ENCODE measurements at regions not wholly inside any gene's neighbourhood (a gene's known extent, or its start where the extent isn't known, plus 50 kb on each side); places are given as distances from the start of the nearest gene placed in this dataset.
A peak's percentile ranks its signal among the peaks of the same experiment; 100 is the strongest.
"Not testable (repeated sequence)": the region's sequence is repeated elsewhere in the genome, so short reads cannot be mapped to it uniquely, and the experiment has no call there.

DNA sequence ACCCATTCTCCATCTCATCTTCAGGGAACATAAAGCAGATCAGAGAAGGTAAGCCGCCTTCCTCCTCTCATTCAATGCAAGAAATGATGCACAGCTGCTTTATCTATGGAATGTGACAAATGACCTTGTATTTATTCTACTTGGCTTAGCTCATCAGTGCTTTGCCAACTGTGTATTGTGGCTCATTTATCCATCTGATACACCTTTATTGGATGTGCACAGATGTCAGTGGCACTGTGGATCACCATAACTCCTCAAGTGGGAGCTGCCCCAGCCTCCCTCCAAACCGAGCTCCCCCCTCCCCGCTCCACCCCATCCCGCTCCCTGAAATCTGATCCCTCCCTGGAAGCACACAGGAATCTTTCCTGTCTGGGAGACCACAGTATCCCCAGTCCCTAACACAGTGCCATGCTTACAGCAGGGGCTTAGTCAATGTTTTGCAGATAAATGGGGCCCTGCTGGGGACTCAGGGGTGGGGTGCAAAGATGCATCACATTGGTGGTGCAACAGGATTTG is 156.0 kb upstream of the RAB4A start:
- DNase-seq (ENCODE audit: low spot score): no peak

DNA sequence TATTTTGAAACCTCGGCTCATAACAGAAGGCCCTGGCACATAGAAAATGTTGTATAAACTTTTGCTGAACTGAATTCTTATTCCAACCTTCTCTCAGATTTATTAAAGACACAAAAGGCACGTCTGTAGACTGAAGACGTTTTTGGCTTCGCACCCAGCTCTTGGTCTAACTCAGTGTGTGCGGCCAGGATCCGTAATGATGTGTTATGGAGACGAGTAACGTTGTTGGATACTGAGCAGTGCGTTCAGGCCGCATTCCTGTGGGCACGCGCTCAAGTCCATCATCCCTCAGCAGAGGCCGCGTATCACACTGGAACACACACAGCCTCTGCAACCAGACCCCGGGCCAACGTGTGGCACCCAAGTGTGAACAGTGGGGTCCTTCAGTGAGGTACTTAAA is 154.8 kb upstream of the RAB4A start:
- DNase-seq (ENCODE audit: low spot score): no peak

DNA sequence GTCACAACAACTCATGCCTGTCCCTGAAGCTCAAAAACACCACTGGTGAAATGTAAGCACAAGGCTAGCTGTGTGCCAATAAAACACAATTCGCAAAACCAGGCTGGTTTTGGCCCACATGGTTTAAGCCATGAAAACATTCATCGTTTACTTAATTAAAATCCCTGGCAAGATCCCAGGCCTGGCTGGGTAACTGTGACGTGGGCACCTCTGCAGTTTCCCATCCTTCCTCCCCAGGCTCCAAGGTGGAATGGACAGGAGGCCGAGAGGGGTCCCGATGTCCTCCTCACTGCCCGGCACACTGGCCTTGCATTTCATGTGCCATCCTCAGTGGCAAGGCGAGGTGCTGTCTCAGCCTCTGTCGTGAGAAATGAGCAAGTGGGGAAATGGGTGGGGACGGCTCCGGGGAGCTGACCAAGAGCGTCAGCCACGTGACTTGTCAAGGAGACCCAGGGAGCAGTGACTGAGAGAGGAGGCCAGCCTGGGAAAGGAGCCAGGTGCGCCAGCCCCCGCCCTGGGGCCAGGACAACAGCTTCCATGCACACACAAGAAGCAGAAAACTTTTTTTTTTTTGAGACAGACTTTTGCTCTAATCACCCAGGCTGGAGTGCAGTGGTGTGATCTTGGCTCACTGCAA is 153.1 kb upstream of the RAB4A start:
- no peak for DNase-seq (ENCODE audit: low spot score)

DNA sequence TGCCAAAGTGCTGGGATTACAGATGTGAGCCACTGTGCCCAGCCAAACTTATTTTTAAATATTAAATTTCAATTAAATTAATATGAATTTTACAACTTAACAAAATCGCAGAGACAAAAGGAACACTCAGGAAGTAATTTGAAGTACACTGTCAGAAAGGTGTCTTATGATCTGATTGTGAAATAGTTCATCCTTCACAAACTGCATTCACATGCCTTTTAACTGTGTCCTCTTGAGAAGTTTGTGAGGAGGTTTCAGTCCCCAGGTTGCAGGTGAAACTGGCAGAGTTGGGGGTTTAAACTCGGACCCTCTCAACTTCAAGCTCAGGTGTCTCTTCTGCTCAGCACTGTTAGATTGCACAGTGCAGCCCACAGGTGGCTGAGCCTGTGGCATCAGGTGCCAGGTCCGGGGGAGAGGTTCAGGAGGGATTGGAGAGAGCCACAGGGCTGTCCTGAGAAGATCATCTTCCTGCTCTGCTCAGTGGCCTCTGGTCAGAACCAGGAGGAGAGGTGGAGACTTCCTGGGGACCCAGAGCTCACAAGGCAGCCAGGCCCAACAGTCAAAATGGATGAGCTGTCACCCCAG is 152.3 kb upstream of the RAB4A start:
- no peak for DNase-seq (ENCODE audit: low spot score)

DNA sequence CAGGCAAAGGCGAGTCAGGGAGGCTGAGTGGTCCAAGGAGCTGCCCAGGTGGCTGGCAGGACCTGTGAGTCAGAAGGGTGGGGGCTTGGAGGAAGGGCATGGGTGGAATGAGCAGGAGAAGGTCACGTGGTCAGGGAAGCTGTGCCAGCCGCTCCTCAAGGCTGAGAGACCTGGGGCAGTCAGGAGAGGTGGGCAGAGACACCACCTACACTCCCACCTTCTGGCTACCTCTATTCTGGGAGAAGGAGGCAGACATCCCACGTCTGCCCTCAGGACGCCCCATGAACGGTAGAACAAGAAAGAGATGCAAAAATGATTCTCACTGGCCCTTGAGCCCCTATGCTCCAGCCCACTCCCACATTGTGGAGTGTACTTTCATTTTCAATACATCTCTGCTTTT is 151.8 kb upstream of the RAB4A start:
- DNase-seq (ENCODE audit: low spot score): no peak

DNA sequence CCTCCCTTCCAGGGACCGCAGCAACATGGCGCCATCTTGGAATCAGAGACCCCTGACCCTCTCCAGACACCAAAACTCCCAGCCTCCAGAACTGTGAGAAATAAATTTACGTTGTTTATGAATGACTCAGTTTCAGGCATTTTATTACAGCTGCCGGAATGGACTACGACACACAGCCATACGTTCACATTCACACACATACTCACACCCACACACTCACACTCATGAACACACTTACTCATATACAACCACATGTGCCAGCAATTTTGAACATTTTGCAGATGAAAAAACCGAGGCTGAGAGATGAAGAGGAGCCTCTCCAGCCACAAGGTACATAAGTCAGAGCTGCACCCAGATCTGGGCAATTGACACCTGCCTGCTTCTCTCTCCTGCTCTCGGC is 151.0 kb upstream of the RAB4A start:
- no peak for DNase-seq (ENCODE audit: low spot score)

DNA sequence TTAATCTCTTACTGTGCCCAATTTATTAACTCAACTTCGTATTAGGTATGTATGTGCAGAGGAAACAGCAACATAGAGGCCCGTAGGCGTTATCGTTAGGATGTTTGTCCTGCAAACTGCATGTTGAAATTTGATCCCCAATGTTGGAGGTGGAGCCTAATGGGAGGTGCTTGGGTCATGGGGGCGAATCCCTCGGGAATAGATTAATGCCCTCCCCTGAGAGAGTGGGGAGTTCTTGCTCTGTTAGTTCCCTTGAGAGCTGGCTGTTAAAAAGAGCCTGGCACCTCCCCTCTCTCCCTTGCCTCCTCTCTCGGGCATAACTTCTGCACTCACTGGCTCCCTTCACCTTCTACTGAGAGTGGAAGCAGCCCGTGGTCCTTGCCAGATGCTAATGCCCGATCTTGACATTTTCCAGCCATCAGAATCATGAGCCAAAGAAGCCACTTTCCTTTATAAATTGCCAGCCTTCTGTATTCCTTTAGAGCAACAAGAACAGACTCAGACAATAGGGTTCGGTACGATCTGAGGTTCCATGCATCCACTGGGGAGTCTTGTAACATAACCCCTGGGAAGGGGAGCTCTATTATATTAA is 149.0 kb upstream of the RAB4A start:
- DNase-seq (ENCODE audit: low spot score): no peak

DNA sequence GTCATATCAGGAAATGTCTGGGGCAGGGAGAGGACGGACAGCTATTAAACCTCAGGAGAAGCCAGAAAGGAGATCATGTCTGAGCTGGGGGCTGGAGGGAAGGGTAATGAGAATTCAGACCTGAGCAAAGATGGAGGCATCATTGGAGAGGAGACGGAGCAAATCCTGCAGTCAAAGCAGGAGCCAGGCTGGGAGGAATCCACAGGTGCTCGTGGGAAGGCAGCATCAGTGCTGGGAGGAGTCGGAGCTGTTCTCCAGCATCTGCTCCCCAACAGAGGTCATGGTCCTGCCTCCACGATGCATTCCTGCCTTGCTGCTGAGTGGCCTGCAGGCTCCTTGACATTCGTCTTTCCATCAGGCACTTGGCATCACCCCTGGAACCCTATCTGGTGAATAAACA is 148.3 kb upstream of the RAB4A start:
- no peak for DNase-seq (ENCODE audit: low spot score)

DNA sequence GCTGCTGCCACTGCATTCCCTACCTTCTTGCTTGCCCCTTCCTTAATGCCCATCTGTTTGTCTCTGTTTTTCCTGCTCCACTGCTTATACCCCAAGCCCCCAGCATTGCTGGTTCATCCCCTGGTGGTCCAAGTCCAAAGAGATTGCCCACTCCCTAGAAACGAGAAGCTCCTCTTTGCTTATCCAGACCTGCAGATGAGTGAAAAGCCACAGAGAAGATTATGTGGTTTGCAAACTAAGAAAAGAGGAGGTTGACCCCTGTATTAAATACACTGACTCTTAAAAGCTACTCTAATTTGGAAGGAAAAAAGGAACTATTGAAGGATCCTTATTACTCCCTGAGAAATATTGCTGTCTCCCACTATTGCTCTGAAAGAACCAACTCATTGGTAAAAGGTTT is 146.8 kb upstream of the RAB4A start:
- DNase-seq (ENCODE audit: low spot score): no peak

DNA sequence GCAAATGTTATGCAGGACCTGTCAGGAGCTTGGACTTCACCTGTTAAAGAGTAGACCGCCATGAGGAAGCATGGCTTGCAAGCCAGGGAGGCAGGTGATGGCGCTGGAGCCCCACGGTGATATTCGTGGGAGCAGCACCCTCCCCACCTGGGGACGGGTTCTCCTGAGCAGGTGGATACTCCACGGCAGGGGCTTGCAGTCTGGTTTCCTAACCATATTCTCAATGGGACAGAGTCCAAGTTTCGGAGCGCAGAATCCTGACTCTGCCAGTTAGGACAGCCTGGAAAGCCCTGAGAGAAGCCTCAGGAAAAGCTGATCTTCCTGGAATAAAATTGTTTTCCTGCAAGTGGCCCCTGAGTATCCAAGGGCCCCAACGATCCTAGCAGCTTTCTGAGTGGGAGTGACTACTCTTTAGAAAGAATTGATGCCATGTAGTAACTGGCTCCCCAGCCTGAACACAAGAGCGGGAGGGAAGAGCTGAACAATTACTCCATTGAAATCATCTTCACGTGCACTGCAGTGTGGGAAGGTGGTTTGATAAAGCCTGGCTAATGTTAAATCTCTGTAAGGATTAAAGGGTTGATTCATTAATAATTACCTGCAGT is 146.3 kb upstream of the RAB4A start:
- DNase-seq (ENCODE audit: low spot score): no peak

DNA sequence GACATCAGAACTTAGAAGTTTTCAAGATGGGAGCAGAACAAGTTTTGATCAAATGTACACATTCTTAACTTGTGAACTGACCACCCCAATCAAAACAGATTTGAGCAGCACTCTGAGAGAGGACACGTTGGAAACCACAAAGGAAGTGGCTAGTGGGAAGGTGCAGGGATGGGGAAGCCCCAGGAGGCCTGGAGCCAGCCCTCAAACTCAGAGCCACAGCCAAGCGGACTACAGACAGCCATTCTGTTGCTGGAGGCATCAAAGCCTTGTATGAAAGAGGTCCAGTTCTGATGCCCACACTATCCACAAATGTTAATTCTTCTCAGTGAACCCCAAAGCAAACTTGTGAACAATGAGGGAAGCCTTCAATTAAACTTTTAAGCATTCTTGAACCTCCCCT is 143.6 kb upstream of the RAB4A start:
- peak; percentile 14 for DNase-seq (ENCODE audit: low spot score)

DNA sequence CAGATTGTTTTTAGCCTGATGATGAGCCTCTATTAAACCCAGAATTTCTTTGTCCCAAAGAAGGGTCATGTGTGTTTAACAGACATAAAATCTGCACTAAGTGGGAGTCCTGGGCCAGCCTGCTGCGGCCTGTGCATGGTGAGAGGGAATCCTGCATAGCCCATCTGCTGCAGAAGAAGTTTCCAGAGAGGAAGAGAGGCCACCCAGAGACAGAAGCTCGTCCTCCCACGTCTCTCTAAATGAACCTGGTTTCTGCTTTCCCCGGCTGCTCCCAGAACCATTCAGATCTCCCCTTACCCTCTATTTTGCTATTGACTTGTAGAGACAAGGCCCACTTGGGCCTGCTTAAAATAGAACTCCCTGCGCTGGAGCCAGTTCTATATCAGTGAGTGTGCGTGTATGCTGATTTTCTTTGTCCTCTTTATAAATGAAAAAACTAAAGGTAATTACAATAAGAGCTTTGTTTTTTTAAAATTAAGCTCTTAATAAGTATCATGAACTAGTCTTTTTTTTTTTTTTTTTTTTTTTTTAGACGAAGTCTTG is 142.8 kb upstream of the RAB4A start:
- no peak for DNase-seq (ENCODE audit: low spot score)

DNA sequence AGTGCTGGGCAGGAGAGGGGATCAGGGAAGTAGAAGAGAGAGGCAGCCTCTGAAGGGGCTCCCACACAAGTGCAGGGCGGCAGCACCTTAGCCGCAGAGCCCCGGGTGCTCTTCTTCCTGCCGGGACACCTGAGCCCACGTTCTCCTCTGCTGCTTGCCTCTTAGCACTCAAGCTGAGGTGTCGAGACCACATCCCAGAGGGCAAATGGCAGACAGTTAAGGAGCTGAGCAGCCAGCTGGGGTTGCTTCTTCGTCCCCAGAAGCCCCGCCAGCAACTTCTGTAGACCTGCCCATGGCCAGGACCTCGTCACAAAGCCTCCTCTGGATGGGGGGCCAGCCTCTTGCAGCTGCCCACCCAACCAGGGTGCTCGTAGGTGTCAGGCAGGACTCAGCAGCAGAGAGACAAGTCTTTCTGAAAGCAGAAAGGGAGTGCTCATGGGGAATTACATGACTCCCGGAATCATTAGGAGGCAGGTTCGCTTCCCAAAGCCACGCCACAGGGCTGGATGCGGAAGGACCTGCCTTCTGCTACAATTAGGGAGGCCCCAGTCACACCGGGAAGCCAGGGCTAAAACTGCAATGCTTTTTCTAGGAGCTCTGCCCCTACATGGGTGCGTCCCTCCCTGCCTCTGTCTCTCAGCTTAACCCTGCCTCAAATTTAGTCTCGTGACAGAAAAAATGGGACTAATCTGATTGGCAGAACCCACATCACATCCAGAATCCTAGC is 141.4 kb upstream of the RAB4A start:
- peak; percentile 31 for DNase-seq (ENCODE audit: low spot score)

DNA sequence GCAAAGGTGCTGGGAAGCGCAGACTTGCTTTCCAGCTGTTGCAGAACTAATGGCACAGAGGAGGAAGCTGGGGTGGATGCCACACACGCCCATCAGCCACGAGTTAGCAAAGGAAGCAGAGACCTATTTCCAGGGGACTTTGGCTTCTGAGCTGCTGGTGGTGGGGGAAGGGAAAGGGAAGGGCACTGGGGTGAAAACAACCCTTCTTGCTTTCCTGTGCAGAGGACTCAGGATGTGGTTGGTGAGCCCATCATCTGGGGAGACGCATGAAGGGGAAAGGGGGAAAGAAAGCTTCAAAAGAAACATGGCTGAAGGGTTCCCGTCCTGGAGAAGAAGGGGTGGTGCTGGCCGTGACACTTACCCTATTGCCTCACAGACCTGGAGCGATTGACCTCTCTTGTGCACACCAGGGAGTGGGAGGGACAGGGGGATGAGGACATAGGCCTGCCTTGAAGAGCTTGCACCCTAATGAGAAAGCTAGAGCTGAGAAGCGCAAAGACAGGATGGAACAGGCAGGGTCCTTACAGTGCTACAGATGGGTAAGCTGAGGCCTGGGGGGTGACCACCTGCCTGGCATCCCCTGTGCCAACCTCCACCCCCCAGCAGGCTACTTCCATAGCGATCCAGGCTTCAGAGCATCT is 140.8 kb upstream of the RAB4A start:
- peak; percentile 10 for DNase-seq (ENCODE audit: low spot score)

DNA sequence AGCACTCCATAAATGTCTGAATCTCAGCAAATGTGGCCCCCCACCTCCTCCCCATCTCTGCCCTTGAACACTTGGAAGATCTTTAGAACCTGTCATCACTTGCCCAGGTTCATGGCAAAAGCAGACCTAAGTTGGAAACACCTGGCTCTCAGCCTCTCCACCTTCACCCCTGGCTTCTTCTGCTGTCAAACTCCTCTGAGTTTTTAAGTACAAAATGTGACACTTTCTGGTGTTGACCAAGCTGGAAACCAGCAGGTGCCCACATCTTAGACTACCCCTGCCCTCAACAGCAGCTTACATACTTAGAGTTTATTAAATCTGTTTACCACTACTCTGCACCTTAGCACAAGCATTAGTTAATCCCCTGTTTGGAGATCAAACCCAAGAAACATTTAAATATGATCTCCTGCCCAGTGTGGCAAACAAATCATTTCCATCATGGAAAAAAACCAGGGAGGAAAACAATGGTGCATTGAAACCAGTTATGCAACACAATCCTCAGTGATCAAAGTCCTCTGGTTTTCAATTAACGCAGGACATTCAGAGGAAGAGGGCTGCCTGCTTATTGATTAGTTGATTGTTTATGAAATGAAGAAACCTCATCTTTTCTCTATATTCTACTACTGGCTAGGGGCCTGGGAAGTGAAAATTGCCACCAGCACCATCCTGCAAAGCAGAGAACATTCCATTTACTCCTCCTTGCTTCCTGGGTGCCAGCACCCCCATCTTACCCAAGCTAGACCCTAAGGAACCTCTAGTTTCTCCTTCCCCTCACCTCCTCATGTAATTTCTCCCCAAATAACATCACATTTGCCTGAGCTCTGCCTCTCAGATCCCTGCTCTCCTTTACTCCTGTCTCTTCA is 139.4 kb upstream of the RAB4A start:
- DNase-seq (ENCODE audit: low spot score): no peak

DNA sequence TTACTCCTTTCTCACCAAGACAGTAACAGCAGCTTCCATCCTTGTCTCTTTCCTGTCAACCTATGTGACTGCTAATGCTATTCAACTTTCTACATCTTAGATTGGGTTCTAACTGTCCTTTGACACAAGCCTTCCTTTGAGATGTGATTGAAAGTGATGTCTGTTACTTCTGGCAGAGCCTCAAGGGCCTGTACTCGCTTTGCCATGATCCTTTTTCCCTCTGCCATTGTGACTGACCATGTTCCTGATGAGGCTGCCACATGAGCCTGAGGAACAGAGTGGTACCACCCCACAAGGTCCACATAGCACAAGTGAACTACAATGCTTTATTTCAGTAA is 138.8 kb upstream of the RAB4A start:
- DNase-seq (ENCODE audit: low spot score): no peak

DNA sequence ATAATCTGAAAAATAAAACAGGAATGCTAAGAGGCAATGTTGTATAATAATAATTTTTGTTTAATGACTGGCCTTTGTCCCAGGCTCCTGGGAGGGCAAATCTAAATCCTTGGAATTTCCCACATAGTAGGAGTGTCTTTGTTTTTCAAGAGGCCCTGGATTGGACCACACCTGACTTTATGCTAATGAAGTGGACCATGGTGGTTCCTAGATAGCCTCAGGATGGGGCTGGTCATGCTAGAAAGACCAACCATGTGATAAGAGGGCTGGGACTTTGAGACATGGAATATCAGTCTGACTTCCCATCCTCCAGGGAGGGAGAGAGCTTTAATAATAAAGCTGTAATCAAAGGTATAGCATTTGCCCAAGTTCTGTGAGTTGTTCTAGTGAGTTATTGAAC is 138.2 kb upstream of the RAB4A start:
- no peak for DNase-seq (ENCODE audit: low spot score)

DNA sequence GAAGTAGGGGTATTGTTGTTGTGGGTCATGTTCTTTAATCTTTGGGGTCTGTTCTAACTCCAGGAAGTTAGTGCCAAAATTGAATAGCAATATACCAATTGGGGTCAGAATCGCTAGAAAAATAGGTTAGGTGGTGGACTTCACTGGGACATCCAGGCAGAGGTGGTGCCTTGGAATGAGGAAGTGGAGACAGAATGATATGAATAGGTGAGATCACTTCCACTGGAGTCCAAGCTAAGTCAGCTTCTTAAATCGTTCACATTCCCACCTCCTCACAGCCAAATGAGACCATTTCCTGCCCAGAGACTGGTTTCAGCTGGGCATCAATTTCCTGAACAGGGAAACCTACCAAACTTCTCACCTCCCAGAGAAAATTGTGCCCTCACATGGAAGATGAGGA is 137.8 kb upstream of the RAB4A start:
- DNase-seq (ENCODE audit: low spot score): no peak

DNA sequence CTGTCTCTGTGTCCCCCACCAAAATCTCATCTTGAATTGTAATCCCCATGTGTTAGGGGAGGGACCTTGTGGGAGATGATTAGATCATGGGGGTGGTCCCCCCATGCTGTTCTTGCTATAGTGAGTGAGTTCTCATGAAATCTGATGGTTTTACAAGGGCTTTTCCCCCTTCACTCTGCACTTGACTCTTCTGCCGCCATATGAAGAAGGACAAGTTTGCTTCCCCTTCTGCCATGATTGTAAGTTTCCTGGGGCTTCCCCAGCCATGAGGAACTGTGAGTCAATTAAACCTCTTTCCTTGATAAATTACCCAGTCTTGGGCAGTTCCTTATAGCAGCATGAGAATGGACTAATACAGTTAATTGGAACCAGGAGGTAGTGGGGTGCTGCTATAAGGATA is 137.1 kb upstream of the RAB4A start:
- no peak for DNase-seq (ENCODE audit: low spot score)

DNA sequence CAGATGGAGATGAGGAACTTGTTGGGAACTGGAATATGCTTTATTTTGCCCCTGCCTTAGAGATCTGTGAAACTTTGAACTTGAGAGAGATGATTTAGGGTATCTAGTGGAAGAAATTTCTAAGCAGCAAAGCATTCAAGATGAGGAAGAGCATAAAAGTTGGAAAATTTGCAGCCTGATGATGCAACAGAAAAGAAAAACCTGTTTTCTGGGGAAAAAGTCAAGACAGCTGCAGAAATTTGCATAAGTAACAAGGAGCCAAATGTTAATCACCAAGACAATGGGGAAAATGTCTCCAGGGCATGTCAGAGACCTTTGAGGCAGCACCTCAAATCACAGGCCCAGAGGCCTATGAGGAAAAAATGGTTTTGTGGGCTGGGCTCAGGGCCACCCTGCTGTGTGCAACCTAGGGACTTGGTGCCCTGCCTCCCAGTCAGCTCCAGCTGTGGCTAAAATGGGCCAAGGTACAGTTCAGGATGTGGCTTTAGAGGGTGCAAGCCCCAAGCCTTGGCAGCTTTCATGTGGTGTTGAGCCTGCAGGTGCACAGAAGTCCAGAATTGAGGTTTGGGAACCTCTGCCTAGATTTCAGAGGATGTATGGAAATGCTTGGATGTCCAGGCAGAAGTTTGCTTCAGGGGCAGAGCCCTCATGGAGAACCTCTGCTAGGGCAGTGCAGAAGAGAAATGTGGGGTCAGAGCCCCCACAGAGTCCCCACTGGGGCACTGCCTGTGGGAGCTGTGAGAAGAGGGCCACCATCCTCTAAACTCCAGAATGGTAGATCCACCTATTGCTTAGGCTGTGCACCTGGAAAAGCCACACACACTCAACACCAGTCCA is 136.3 kb upstream of the RAB4A start:
- DNase-seq (ENCODE audit: low spot score): not testable (repeated sequence)
